ENCODE measurements at regions not wholly inside any gene's neighbourhood (a gene's known extent, or its start where the extent isn't known, plus 50 kb on each side); places are given as distances from the start of the nearest gene placed in this dataset.

GRCh38 chr13:67421475-67421874 lies 191.3 kb upstream of the PCDH9 start:
- H3K27ac ChIP-seq, result no peak overlapping the region
- DNase-seq, result no peak
- H3K27me3 ChIP-seq, result no peaks in the 10 kb centered on the region
- TF ChIP-seq POLR2A (IDR thresholded peaks at IDR 0.05), result no peak
- TF ChIP-seq CTCF (IDR thresholded peaks at IDR 0.05), result no peak
- 5 to 24% methylated on average over 1 of the region's 1 CpG for WGBS, 2 donors
- no peaks in the 10 kb centered on the region for H3K9me3 ChIP-seq
- no peaks in the 10 kb centered on the region for H3K36me3 ChIP-seq (ENCODE audit: low read depth, missing control alignments)
- intact Hi-C loops (cut with DNase I; ENCODE audit: low total_unique reads), result no loop called here
- no peaks in the 10 kb centered on the region for H3K4me1 ChIP-seq
- no peak overlapping the region for H3K4me3 ChIP-seq

GRCh38 chr13:67416047-67416925 lies 186.2 kb upstream of the PCDH9 start:
- no peaks in the 10 kb centered on the region for H3K27me3 ChIP-seq
- TF ChIP-seq CTCF (IDR thresholded peaks at IDR 0.05), result peak in 1 of 3 experiments; percentile 24
- no peak for TF ChIP-seq POLR2A (IDR thresholded peaks at IDR 0.05)
- H3K9me3 ChIP-seq, result no peaks in the 10 kb centered on the region
- intact Hi-C loops (cut with DNase I; ENCODE audit: low total_unique reads), result no loop called here
- peak; percentile 58 for DNase-seq
- no peaks in the 10 kb centered on the region for H3K4me1 ChIP-seq
- no peaks in the 10 kb centered on the region for H3K36me3 ChIP-seq (ENCODE audit: low read depth, missing control alignments)
- no peak overlapping the region for H3K4me3 ChIP-seq
- no peak overlapping the region for H3K27ac ChIP-seq
- WGBS, 2 donors, result 56 to 57% methylated on average over 9 of the region's 9 CpGs

DNA sequence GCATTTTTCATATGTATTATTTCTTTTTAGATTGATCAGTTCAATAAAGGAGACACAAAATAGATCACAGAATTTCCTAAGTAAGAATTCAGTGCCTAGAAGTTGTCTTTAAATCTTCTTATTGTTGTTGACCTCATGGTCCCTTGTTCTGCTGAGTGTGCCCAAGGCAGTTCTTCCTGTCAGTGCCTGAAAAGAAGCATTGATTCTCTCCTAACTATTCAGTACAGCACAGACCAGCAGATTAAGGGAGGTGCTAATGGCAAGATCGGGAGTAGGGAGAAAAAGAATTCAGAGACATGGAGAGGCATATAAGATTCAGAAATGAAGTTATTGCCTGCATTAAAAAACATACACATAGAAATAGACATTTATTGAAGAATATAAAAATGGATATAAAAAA lies 180.5 kb upstream of the PCDH9 start:
- intact Hi-C loops (cut with DNase I; ENCODE audit: low total_unique reads), result no loop called here
- Histone ChIP-seq H3K9me3 (no peaks in the 10 kb centered on the region), H3K27ac (no peak overlapping the region), H3K36me3 (ENCODE audit: low read depth, missing control alignments) (no peaks in the 10 kb centered on the region), H3K4me1 (no peaks in the 10 kb centered on the region), H3K4me3 (no peak overlapping the region), H3K27me3 (no peaks in the 10 kb centered on the region)
- no peak for DNase-seq
- 43 to 59% methylated on average over 1 of the region's 1 CpG for WGBS, 2 donors
- TF ChIP-seq CTCF (IDR thresholded peaks at IDR 0.05) (no peak), POLR2A (IDR thresholded peaks at IDR 0.05) (no peak)

GRCh38 chr13:67408798-67409197 lies 178.7 kb upstream of the PCDH9 start:
- no peak for DNase-seq
- H3K9me3 ChIP-seq, result no peaks in the 10 kb centered on the region
- WGBS, 2 donors, result 88 to 90% methylated on average over 1 of the region's 1 CpG
- TF ChIP-seq POLR2A (IDR thresholded peaks at IDR 0.05), result no peak
- no peak for TF ChIP-seq CTCF (IDR thresholded peaks at IDR 0.05)
- H3K36me3 ChIP-seq (ENCODE audit: low read depth, missing control alignments), result no peaks in the 10 kb centered on the region
- intact Hi-C loops (cut with DNase I; ENCODE audit: low total_unique reads), result no loop called here
- no peak overlapping the region for H3K4me3 ChIP-seq
- no peak overlapping the region for H3K27ac ChIP-seq
- no peaks in the 10 kb centered on the region for H3K4me1 ChIP-seq
- no peaks in the 10 kb centered on the region for H3K27me3 ChIP-seq

DNA sequence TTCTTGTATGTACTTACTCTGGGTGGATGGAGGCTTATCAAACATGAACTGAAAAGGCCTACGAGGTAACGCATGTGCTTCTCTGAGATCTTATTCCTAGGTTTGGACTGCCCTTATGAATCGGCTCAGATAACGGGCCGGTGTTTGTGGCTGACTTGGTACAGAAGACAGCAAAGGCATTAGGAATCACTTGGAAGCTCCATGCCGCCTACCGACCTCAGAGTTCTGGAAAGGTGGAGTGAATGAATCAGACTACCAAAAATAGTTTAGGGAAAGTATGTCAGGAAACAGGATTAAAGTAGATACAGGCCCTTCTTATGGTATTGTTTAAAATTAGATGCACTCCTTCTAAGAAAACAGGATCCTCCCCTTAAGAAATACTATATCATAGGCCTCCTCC lies 172.4 kb upstream of the PCDH9 start:
- WGBS, 2 donors, result 91 to 96% methylated on average over 7 of the region's 7 CpGs
- Histone ChIP-seq H3K9me3 (no peaks in the 10 kb centered on the region), H3K27ac (no peak overlapping the region), H3K27me3 (no peaks in the 10 kb centered on the region), H3K4me1 (no peaks in the 10 kb centered on the region), H3K4me3 (no peak overlapping the region), H3K36me3 (ENCODE audit: low read depth, missing control alignments) (no peaks in the 10 kb centered on the region)
- no peak for TF ChIP-seq CTCF (IDR thresholded peaks at IDR 0.05)
- intact Hi-C loops (cut with DNase I; ENCODE audit: low total_unique reads), result no loop called here
- no peak for DNase-seq
